ENCODE measurements at regions not wholly inside any gene's neighbourhood (a gene's known extent, or its start where the extent isn't known, plus 50 kb on each side); places are given as distances from the start of the nearest gene placed in this dataset.
A peak's percentile ranks its signal among the peaks of the same experiment; 100 is the strongest.

- DNase-seq: no peak
Measured at GRCh38 chr4:182126096-182126495, 117.1 kb upstream of the TENM3 start.

- DNase-seq: no peak
Measured at GRCh38 chr4:182126603-182127002, 116.6 kb upstream of the TENM3 start.

GRCh38 chr4:182133033-182133432, 110.2 kb upstream of the TENM3 start:
- no peak for DNase-seq

- no peak for DNase-seq
Measured at GRCh38 chr4:182134261-182134660, 108.9 kb upstream of the TENM3 start.

- no peak for DNase-seq
Measured at GRCh38 chr4:182136201-182136600, 107.0 kb upstream of the TENM3 start.

DNA sequence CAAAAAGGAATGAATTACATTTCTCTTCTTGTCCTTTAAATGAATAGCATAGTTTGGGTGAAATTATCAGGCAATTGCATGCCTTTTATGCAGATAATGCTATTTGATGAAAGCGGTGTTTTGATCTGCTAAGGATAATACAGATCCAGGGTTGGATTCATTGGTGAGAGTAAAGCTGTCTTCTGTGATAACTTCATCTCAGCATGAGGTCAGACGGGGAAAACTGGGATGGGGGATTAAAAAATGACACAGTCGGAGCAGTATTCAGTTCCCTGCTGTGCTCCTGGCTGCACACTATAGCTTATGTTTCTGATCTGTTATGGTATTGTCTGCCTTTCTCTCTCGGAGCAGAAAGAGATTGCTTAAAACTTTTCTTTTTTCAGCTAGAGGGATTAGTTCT, 105.9 kb upstream of the TENM3 start:
- DNase-seq: no peak

- peak; percentile 63 for DNase-seq
Measured at GRCh38 chr4:182139491-182139890, 103.7 kb upstream of the TENM3 start.

DNA sequence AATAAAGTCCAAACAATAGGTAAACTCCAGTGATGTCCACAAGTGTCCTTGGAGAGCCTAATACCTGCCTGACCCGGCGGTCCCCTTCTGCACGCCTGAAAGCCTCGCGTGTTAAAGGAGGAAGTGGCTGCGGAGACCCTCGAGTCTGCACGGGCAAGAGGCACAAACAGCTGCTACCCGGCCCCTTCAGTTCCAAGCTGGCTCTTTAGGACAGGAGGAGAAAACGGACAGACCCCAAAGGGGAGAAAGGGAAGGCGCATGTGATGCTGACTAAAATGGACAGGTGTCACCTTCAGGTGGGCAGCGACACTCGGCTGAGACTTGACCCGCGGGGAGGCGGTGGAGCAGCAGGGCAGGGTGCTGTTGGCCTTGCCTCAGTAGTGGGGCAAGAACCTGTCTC, 102.7 kb upstream of the TENM3 start:
- DNase-seq: no peak

DNA sequence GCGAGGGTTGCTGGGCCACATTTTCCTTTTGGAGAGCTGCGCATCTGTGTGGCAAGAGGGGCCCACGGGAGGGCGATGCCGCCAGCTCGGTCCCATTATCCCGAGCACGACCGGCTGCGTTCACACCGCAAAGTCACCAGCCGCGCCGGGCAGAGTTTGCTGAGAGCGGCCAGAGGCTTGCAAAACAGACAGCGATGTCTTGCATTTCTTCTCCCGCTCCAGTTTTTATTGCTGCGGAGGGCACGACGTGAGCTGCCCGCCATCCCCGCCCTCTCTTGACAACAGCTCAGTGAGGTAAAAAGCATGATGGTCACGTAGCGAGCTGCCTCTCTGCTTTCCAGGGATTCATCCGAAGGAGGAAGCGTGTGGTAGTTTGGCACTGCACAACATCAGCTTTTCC, 102.1 kb upstream of the TENM3 start:
- no peak for DNase-seq

DNA sequence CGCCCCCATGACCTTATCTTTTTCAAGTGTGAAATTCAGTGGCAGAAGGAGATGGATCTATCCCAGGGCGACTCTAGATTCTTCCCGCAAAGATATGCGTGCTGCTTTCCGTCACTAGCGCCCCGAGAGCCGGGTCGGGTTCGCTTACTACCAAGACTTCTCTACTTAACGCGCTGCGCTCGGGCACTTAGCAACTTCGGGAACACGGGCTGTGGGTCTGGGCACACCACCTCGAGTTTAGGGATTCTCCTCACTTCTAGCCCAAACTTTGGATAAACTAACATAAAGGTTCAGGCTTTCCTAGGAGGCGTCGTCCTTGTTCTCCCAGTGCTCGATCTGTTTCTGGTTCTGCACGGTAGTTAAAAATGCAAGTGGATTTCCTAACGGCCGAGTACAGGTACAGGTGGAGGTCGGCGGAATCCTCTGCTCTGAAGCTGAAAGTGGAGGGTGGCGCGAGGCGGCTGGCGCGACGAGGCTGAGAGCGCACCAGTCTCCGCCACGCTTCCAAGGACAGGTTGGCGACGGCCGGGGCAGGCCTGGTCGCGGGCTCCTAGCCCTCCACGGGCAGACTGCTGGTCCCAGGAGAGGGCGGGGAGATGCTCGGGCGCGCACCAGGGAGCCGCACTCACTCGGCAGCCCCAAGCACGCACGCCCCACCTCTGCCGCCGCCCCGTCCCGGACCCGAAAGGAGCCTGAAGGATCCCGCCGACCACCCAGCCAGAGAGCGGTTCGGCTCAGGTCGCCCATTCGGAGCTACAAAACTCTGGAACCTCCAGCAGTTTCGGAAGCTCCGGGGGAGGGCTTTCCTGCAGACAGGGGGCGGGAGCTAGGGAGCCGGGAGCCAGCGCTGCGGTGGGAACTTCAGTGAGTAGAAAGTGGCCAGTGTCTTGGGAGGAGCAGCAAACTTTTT, 100.8 kb upstream of the TENM3 start:
- DNase-seq: no peak

GRCh38 chr4:182143086-182143821, 99.9 kb upstream of the TENM3 start:
- no peak for DNase-seq

GRCh38 chr4:182143822-182144625, 99.2 kb upstream of the TENM3 start:
- no peak for DNase-seq

- DNase-seq: no peak
Measured at GRCh38 chr4:182144626-182145333, 98.4 kb upstream of the TENM3 start.

GRCh38 chr4:182145334-182145905, 97.8 kb upstream of the TENM3 start:
- DNase-seq: no peak

GRCh38 chr4:182147391-182147790, 95.8 kb upstream of the TENM3 start:
- no peak for DNase-seq

DNA sequence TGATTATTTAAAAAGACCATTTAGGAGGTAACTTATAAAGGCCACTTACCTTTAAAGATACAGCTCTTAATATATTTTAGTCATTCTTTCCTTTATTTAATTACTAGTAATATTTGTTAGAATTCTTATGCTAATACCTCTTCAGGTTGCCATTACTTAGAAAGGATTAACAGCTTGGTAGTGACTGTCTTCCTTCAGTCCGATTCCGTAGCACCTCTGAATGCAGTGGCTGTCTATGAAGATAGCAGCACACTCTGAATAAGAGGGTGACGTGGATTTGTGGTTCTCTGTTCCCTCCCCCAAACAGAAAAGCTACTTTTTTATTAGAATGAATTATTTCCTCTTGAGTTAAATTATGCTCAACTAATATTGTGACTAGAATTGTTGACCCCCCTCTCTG, 92.6 kb upstream of the TENM3 start:
- DNase-seq: no peak

DNA sequence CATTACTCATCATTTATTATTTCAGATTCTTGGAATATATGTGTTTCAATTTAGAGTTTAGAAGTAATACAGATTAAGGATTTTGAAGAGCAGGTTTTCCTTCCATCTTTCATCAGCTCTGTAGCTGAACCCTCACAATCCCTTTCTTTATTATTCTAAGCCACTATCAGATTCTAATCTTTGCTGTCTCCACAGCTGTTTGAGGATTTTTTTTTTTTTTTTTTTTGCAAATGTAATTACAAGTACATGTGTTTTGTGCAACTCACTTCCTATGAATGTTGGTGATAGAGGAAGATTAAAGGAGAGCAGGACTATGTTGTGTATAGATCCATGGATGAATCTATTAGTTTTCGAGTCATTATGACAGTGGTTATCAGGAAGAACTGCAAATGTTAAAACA, 87.4 kb upstream of the TENM3 start:
- no peak for DNase-seq

DNA sequence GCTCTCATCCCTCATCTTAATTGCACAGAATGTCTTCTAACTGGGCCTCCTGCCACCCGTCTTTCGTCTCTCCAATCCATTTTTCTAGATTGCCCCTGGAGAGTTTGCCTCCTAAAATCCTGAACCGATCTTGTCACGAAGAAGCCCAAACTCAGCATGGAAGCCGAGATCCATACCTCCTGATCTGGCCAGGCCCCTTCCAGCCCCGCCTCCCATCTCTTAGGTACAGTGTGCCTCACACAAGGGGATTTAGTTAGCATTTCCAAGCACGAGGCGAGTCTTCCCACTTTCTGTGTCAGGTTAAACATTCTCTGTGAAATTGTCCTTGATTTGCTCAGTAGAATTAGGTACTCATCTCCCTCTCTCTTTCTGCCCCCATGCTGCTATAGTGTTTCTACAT, 80.0 kb upstream of the TENM3 start:
- no peak for DNase-seq

DNA sequence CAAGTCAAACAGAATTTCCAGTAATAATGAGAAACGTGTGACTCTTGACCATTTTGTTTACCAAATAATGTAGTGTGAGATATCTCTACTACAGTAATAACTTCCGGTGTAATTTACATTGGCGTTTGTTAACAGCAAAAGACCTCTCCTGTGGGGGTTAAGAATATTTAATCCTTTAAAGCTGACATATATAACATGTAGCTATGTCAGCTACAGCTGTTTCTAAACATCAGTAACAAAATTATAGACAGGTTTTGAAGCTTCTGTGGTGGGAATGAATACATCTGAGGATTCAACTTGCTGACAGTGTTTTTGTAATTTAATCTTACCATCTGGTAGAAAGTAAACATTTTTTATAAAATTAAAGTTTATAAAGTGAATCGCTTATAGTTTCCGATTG, 73.6 kb upstream of the TENM3 start:
- DNase-seq: no peak

- no peak for DNase-seq
Measured at GRCh38 chr4:182169987-182170386, 73.2 kb upstream of the TENM3 start.

- DNase-seq: no peak
Measured at GRCh38 chr4:182170417-182170935, 72.7 kb upstream of the TENM3 start.

GRCh38 chr4:182174979-182175378, 68.2 kb upstream of the TENM3 start:
- no peak for DNase-seq
